B cell (primary cell): ENCODE measurements at regions not wholly inside any gene's neighbourhood (a gene's known extent, or its start where the extent isn't known, plus 50 kb on each side); places are given as distances from the start of the nearest gene placed in this dataset.

ENCODE experiments used
- ATAC-seq: fragments of 200-7000 bp; cut with Tn5 transposase; one replicate; pipeline ENCODE4 v1.10.0; 2021; ENCODE audit warnings: low read depth, mild to moderate bottlenecking, moderate number of reproducible peaks, moderate library complexity
- CTCF ChIA-PET: fragments of 350-600 bp; sonication (Branson Sonifier 250); formaldehyde crosslinking; loops from one replicate; lab custom pipeline; 2021; ENCODE audit warnings: antibody characterized with exemption, inconsistent platforms; lab: Charles Lee
- POLR2A ChIA-PET: fragments of 350-600 bp; sonication (Branson Sonifier 250); formaldehyde crosslinking; loops from one replicate; lab custom pipeline; 2021; ENCODE audit warnings: antibody characterized with exemption; lab: Charles Lee
- DNase-seq: peaks from one replicate; pipeline ENCODE4 v3.0.0; 2013
- H2AFZ ChIP-seq: 2 replicates; pipeline ENCODE4 v1.6.1; 2012; ENCODE audit warnings: mild to moderate bottlenecking, low read depth, low read length; ENCODE audit not compliant: insufficient read depth, poor library complexity, severe bottlenecking
- H3K27ac ChIP-seq, 2 donors: 1 replicate in 1 of 2; 2 replicates in 1 of 2; pipeline ENCODE4 v1.5.1; 2012 to 2013; ENCODE audit warnings: low read length in 2 of 2, mild to moderate bottlenecking in 2 of 2, moderate library complexity in 1 of 2
- H3K27me3 ChIP-seq, 4 experiments: fragments of 200-600 bp in 1 of 4; sonication (generic) in 1 of 4; replicated peaks in 1 of 4; 1 replicate in 2 of 4; 2 replicates in 2 of 4; pipeline versions ENCODE4 v1.6.1 to v1.7.0; 2013 to 2016; ENCODE audit warnings: low read length in 3 of 4, mild to moderate bottlenecking in 2 of 4, mixed read lengths in 1 of 4, moderate library complexity in 1 of 4; ENCODE audit not compliant: insufficient read depth in 4 of 4, control insufficient read depth in 3 of 4; ENCODE audit errors: control extremely low read depth in 1 of 4
- H3K36me3 ChIP-seq, 2 experiments: replicated peaks in 1 of 2; 1 replicate in 1 of 2; 2 replicates in 1 of 2; pipeline versions ENCODE4 v1.6.1 to v1.7.1; 2013; ENCODE audit warnings: low read length in 1 of 2; ENCODE audit not compliant: insufficient read depth in 2 of 2, control insufficient read depth in 1 of 2; ENCODE audit errors: control extremely low read depth in 1 of 2, extremely low read depth in 1 of 2
- H3K4me1 ChIP-seq, 2 donors: fragments of 200-600 bp in 1 of 2; sonication (generic) in 1 of 2; 1 replicate in 1 of 2; 2 replicates in 1 of 2; pipeline versions ENCODE4 v1.5.1 to v1.6.1; 2013 to 2017; ENCODE audit warnings: low read length in 2 of 2; ENCODE audit not compliant: control insufficient read depth in 2 of 2, insufficient read depth in 2 of 2
- H3K4me2 ChIP-seq: replicated peaks from 2 replicates; pipeline ENCODE3; 2012; ENCODE audit warnings: mild to moderate bottlenecking, low read depth, low read length; ENCODE audit not compliant: poor library complexity, severe bottlenecking
- H3K4me3 ChIP-seq, 5 experiments: fragments of 200-600 bp in 1 of 5; sonication (generic) in 1 of 5; 1 replicate in 3 of 5; 2 replicates in 2 of 5; pipeline versions ENCODE4 v1.5.1 to v1.7.0; 2011 to 2016; ENCODE audit warnings: low read length in 4 of 5, mild to moderate bottlenecking in 4 of 5, low read depth in 2 of 5, control low read depth in 1 of 5, moderate library complexity in 1 of 5; ENCODE audit not compliant: insufficient read depth in 1 of 5; ENCODE audit errors: control extremely low read depth in 1 of 5, extremely low read depth in 1 of 5
- H3K79me2 ChIP-seq: fragments of 200-600 bp; sonication (generic); one replicate; pipeline ENCODE4 v1.6.0; 2016; ENCODE audit warnings: low read length; ENCODE audit not compliant: control insufficient read depth, insufficient read depth
- H3K9ac ChIP-seq: fragments of 200-600 bp; sonication (generic); 2 replicates; pipeline ENCODE4 v1.6.1; 2017; ENCODE audit warnings: mild to moderate bottlenecking, low read length, moderate library complexity
- H3K9me3 ChIP-seq, 3 donors: one replicate each; pipeline versions ENCODE4 v1.6.1 to v1.7.1; 2013; ENCODE audit warnings: low read length in 2 of 3; ENCODE audit not compliant: control insufficient read depth in 2 of 3, insufficient read depth in 1 of 3; ENCODE audit errors: control extremely low read depth in 1 of 3
- H4K20me1 ChIP-seq: 2 replicates; pipeline ENCODE4 v1.6.0; 2012; ENCODE audit warnings: mild to moderate bottlenecking, low read length; ENCODE audit not compliant: insufficient read depth, control insufficient read depth, poor library complexity, severe bottlenecking
- H3K27ac Mint-ChIP-seq: one replicate; pipeline ENCODE4 v1.8.0; 2021; ENCODE audit warnings: mixed read lengths
- H3K27me3 Mint-ChIP-seq: one replicate; pipeline ENCODE4 v1.8.0; 2021; ENCODE audit warnings: mixed read lengths
- H3K4me1 Mint-ChIP-seq: one replicate; pipeline ENCODE4 v1.8.0; 2021; ENCODE audit warnings: mixed read lengths
- H3K4me3 Mint-ChIP-seq: one replicate; pipeline ENCODE4 v1.8.0; 2021; ENCODE audit warnings: mixed read lengths
- H3K9me3 Mint-ChIP-seq: one replicate; pipeline ENCODE4 v1.8.0; 2022; ENCODE audit warnings: mixed read lengths; ENCODE audit not compliant: insufficient read depth
- EZH2 ChIP-seq: IDR thresholded peaks from 2 replicates; pipeline ENCODE4 v1.6.1; 2012; ENCODE audit warnings: borderline replicate concordance, low read depth, mild to moderate bottlenecking, moderate library complexity, low read length; ENCODE audit not compliant: insufficient read depth, poor library complexity, severe bottlenecking
- WGBS: methylation state at CpG from one replicate; pipeline ENCODE4 v1.1.5; 2013; ENCODE audit warnings: missing lambda C conversion rate; ENCODE audit not compliant: insufficient coverage; 5-methylcytosine and 5-hydroxymethylcytosine counted together
- intact Hi-C: fragments of 100-400 bp; cut with micrococcal nuclease; formaldehyde crosslinking; loops from one replicate; pipeline ENCODE4 v1.10.0; 2022
- TF ChIP-seq, protein P1 (sequence below): fragments of 200-600 bp; IDR thresholded peaks from one replicate; pipeline ENCODE4 v1.8.0; 2022; ENCODE audit warnings: antibody characterized with exemption, mild to moderate bottlenecking

DNA sequence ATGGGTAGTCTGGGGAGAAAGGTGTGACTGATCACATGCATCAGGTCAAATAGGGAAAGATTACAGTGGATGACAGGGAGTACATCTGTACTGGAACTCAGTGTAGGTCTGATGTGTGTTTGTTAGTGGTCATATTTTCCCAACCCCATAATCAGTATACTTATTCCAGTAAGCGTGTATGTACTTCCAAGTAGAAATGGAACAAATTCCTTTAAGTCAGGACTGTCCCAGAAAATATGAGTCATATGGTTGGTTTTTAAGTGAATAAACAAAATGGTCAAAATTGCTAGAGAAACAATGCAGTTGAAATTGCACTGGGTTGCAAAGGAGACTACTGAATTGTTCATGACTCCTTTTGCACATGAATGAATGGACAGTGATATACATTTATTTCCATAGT is 118.8 kb upstream of the MYO3A start:
- Histone ChIP-seq H2AFZ (no peak overlapping the region), H3K4me3 (no peak overlapping the region), H3K4me2 (no peak overlapping the region), H3K9ac (no peak overlapping the region), H3K27ac (no peak overlapping the region), H4K20me1 (no peaks in the 10 kb centered on the region), H3K4me1 (no peaks in the 10 kb centered on the region), H3K79me2 (no peaks in the 10 kb centered on the region), H3K36me3 (no peaks in the 10 kb centered on the region), H3K27me3 (no peaks in the 10 kb centered on the region), H3K9me3 (no peaks in the 10 kb centered on the region)
- POLR2A ChIA-PET: no interaction called here
- H3K4me1 Mint-ChIP-seq: no peaks in the 10 kb centered on the region
- no peak overlapping the region for H3K4me3 Mint-ChIP-seq
- WGBS: no CpG with 5 or more reads among the region's 1 CpG
- H3K27ac Mint-ChIP-seq: no peak overlapping the region
- H3K9me3 Mint-ChIP-seq: no peaks in the 10 kb centered on the region
- DNase-seq: no peak
- TF ChIP-seq, protein P1, sequence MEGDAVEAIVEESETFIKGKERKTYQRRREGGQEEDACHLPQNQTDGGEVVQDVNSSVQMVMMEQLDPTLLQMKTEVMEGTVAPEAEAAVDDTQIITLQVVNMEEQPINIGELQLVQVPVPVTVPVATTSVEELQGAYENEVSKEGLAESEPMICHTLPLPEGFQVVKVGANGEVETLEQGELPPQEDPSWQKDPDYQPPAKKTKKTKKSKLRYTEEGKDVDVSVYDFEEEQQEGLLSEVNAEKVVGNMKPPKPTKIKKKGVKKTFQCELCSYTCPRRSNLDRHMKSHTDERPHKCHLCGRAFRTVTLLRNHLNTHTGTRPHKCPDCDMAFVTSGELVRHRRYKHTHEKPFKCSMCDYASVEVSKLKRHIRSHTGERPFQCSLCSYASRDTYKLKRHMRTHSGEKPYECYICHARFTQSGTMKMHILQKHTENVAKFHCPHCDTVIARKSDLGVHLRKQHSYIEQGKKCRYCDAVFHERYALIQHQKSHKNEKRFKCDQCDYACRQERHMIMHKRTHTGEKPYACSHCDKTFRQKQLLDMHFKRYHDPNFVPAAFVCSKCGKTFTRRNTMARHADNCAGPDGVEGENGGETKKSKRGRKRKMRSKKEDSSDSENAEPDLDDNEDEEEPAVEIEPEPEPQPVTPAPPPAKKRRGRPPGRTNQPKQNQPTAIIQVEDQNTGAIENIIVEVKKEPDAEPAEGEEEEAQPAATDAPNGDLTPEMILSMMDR: no peak
- TF ChIP-seq EZH2: no peak
- no peak for ATAC-seq
- CTCF ChIA-PET: no interaction called here
- intact Hi-C loops: no loop called here
- H3K27me3 Mint-ChIP-seq: peaks cover 12% of the 10 kb centered on the region

DNA sequence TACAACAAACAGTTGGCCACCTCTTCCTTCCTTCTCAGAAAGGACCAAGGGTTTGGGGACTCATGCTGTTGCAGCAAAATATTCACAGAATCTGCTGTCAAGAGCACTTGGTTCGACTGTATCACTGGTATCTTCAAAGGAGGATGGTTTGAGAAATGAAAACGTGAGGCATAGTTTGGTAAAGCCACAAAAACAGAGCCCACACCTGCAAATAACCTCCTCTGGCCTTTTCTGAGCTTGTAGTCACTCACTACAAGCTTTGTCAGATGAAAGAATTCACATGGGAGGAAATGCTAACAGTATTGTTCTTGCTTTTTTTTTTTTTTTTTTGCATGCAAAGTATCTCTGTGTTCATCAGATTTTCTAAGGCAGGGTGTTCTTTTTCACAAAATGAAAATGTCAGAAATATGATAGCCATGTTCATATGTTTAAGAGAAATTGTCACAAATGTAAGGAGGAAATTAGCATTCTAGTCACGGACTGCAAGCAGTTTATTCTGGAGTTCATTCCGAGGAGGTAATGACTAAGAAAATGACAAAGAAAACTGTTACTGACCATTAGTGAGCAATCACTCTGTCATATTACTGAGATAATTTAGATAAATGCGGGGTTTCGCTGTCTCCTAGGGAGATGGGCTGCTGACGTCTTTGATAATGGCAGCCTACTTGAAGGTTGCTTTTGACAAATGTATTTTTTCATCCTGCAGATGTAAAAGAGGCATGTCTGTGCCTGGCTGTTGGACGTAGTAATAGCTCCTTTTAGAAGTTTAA is 117.8 kb upstream of the MYO3A start:
- intact Hi-C loops: no loop called here
- no peak overlapping the region for H3K9ac ChIP-seq
- ChIA-PET POLR2A (no interaction called here), CTCF (interaction anchor here (1.1 kb wide), 1 partner anchor 59 kb away, joined by 3 read pairs; no protein-coding TSS in a partner anchor)
- H2AFZ ChIP-seq: no peak overlapping the region
- peaks cover 12% of the 10 kb centered on the region for H3K27me3 Mint-ChIP-seq
- H3K4me2 ChIP-seq: no peak overlapping the region
- peaks cover 0 to 2% (median 0%) of the 10 kb centered on the region in 3 donors for H3K9me3 ChIP-seq
- no peaks in the 10 kb centered on the region for H4K20me1 ChIP-seq
- no peak overlapping the region for H3K4me3 ChIP-seq
- H3K27me3 ChIP-seq: no peaks in the 10 kb centered on the region
- 81% methylated on average over 5 of the region's 8 CpGs for WGBS
- TF ChIP-seq, protein P1: no peak
- TF ChIP-seq EZH2: no peak
- peaks cover 4 to 6% of the 10 kb centered on the region in 2 donors for H3K4me1 ChIP-seq
- no peaks in the 10 kb centered on the region for H3K79me2 ChIP-seq
- H3K9me3 Mint-ChIP-seq: no peaks in the 10 kb centered on the region
- H3K4me3 Mint-ChIP-seq: no peak overlapping the region
- no peak overlapping the region for H3K27ac Mint-ChIP-seq
- peaks cover 8% of the 10 kb centered on the region for H3K4me1 Mint-ChIP-seq
- H3K27ac ChIP-seq: no peak overlapping the region
- H3K36me3 ChIP-seq: no peaks in the 10 kb centered on the region
- ATAC-seq (no peak), DNase-seq (no peak)
